ENCODE measurements at regions not wholly inside any gene's neighbourhood (a gene's known extent, or its start where the extent isn't known, plus 50 kb on each side); places are given as distances from the start of the nearest gene placed in this dataset.

DNA sequence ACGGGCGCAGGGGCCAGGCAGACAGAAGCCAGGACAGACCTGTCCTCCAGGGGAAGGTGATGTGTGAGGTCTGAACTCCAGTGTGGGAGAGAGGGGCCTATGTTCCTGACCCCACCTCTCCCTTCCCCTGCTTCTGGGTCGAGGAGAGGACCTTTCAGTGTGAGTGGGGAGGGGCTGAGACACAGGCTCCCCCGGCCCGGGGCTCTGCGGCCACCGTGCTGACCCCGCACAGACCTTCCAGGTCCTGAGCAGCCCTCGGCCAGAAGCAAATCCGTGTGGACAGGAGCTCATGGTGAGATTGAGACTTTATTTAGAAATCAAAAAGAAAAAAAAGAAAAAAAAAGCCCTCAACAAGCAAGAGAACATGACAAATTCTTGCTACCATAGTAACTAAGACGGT is 680.5 kb downstream of the BRD1 start:
- Histone ChIP-seq H3K9me3 (no peaks in the 10 kb centered on the region), H3K36me3 (no peaks in the 10 kb centered on the region), H3K27me3 (replicated peaks in 1 of 7) (peaks cover 0 to 53% (median 0%) of the 10 kb centered on the region in 7 donors), H3K4me1 (no peaks in the 10 kb centered on the region), H3K27ac (no peak overlapping the region), H3K4me3 (no peak overlapping the region)
- no peak for DNase-seq
- intact Hi-C loops (cut with DNase I; ENCODE audit: low total_unique reads), result no loop called here
- WGBS, 5 donors, result 53 to 81% (median 70%) methylated on average over 11 of the region's 11 CpGs
- TF ChIP-seq, protein P1, sequence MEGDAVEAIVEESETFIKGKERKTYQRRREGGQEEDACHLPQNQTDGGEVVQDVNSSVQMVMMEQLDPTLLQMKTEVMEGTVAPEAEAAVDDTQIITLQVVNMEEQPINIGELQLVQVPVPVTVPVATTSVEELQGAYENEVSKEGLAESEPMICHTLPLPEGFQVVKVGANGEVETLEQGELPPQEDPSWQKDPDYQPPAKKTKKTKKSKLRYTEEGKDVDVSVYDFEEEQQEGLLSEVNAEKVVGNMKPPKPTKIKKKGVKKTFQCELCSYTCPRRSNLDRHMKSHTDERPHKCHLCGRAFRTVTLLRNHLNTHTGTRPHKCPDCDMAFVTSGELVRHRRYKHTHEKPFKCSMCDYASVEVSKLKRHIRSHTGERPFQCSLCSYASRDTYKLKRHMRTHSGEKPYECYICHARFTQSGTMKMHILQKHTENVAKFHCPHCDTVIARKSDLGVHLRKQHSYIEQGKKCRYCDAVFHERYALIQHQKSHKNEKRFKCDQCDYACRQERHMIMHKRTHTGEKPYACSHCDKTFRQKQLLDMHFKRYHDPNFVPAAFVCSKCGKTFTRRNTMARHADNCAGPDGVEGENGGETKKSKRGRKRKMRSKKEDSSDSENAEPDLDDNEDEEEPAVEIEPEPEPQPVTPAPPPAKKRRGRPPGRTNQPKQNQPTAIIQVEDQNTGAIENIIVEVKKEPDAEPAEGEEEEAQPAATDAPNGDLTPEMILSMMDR (IDR thresholded peaks at IDR 0.05 in 8 of 11, conservative IDR thresholded peaks at IDR 0.05 in 3 of 11), result no peak
- TF ChIP-seq POLR2AphosphoS5 (IDR thresholded peaks at IDR 0.05) (no peak), POLR2A (IDR thresholded peaks at IDR 0.05) (no peak)

DNA sequence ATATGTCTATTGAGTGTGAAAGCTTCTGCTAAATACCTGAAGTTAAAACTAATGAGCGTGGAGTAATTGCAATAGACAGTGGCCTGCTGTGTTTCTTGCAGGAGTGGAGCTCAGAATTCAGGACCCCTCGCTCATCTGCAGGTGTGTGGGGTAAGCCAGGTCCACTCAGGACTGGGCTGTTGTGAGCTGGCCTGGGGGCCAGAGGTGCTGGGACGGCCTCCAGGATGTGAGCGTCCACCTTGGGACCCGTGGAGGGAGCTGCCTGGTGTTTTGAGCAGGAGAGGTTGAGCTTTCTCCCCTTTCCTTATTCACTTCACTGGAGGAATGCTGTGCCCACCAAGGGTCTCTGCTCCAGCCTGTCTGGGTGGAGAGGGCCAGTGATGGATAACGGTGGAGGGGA is 681.2 kb downstream of the BRD1 start:
- no peak overlapping the region for H3K27ac ChIP-seq
- WGBS, 5 donors, result 61 to 83% (median 81%) methylated on average over 5 to 6 of the region's 6 CpGs
- no peaks in the 10 kb centered on the region for H3K9me3 ChIP-seq
- no peaks in the 10 kb centered on the region for H3K36me3 ChIP-seq
- TF ChIP-seq POLR2A (IDR thresholded peaks at IDR 0.05), result no peak
- H3K4me3 ChIP-seq, result no peak overlapping the region
- no peaks in the 10 kb centered on the region for H3K4me1 ChIP-seq
- peaks cover 0 to 50% (median 0%) of the 10 kb centered on the region in 7 donors for H3K27me3 ChIP-seq (replicated peaks in 1 of 7)
- intact Hi-C loops (cut with DNase I; ENCODE audit: low total_unique reads), result no loop called here
- no peak for DNase-seq

DNA sequence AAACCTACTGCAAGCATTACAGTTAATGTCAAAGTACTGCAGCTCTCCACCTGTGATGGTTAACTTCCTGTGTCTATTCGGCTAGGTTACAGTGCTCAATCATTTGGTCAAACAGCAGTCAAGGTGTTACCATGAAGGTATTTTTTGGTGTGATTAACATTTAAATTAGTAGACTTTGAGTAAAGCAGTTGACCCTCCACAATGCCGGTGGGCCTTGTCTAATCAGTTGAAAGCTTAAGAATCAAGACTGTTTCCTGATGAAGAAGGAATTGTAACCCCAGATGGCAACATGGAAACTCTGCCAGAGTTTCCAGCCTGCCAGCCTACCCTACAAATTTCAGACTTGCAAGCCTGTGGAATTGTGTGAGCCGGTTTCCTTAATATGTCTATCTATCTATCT is 683.9 kb downstream of the BRD1 start:
- H3K27me3 ChIP-seq (replicated peaks in 1 of 7), result peaks cover 0 to 54% (median 0%) of the 10 kb centered on the region in 7 donors
- H3K27ac ChIP-seq, result no peak overlapping the region
- H3K4me3 ChIP-seq, result no peak overlapping the region
- intact Hi-C loops (cut with DNase I; ENCODE audit: low total_unique reads), result no loop called here
- no peaks in the 10 kb centered on the region for H3K9me3 ChIP-seq
- H3K36me3 ChIP-seq, result no peaks in the 10 kb centered on the region
- TF ChIP-seq, protein P1 (IDR thresholded peaks at IDR 0.05 in 8 of 11, conservative IDR thresholded peaks at IDR 0.05 in 3 of 11), result no peak
- TF ChIP-seq POLR2A (IDR thresholded peaks at IDR 0.05), result no peak
- TF ChIP-seq POLR2AphosphoS5 (IDR thresholded peaks at IDR 0.05), result no peak
- 82 to 93% (median 91%) methylated on average over 3 of the region's 3 CpGs for WGBS, 5 donors
- no peak for DNase-seq
- H3K4me1 ChIP-seq, result no peaks in the 10 kb centered on the region

DNA sequence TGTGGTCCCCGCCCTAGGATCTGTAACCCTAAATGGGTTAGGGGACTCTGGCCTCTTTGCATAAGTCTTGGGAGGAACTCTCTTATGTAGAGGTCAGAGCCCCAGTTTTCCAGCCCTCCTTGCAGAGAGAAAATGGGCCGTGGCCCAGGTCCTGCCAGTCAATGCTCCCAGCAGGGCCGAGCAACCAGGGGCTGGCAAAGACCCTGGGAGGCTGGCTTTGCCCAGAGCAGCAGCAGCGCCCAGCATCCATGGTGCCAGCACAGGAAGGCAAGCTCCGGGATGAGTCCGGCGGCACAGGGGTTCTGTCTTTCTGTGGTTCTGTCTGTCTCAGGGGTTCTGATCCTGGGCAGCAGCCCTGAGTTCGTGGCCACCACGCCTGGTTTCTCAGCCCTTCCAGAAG is 684.8 kb downstream of the BRD1 start:
- Histone ChIP-seq H3K4me3 (no peak overlapping the region), H3K36me3 (no peaks in the 10 kb centered on the region)
- intact Hi-C loops (cut with DNase I; ENCODE audit: low total_unique reads), result no loop called here

More for the DNA sequence above, 684.8 kb downstream of the BRD1 start:
- WGBS, 5 donors, result 85 to 91% (median 86%) methylated on average over 9 of the region's 9 CpGs
- Histone ChIP-seq H3K4me1 (no peaks in the 10 kb centered on the region), H3K9me3 (no peaks in the 10 kb centered on the region), H3K27me3 (replicated peaks in 1 of 7) (peaks cover 0 to 53% (median 0%) of the 10 kb centered on the region in 7 donors), H3K27ac (no peak overlapping the region)
- TF ChIP-seq POLR2A (IDR thresholded peaks at IDR 0.05) (no peak), POLR2AphosphoS5 (IDR thresholded peaks at IDR 0.05) (no peak)
- TF ChIP-seq, protein P1 (IDR thresholded peaks at IDR 0.05 in 8 of 11, conservative IDR thresholded peaks at IDR 0.05 in 3 of 11), result no peak
- peak; percentile 61 for DNase-seq

Data from spleen (tissue), 11 donors.